ENCODE measurements at regions not wholly inside any gene's neighbourhood (a gene's known extent, or its start where the extent isn't known, plus 50 kb on each side); places are given as distances from the start of the nearest gene placed in this dataset.

GRCh38 chr6:156612361-156612760 is 164.8 kb upstream of the ARID1B start:
- no peak overlapping the region for H4K8ac ChIP-seq (ENCODE audit: low read depth in 2 of 2, low read length in 2 of 2)
- H3K36me3 ChIP-seq (ENCODE audit: control insufficient read depth, insufficient read depth, low read length): no peaks in the 10 kb centered on the region
- BruUV-seq (replicated peaks): no TSS peak
- H2BK15ac ChIP-seq (ENCODE audit: low read depth, low read length): no peak overlapping the region
- TF ChIP-seq FOS (IDR thresholded peaks at IDR 0.05; ENCODE audit: low read depth, low read length) (no peak), MAFK (IDR thresholded peaks at IDR 0.05; ENCODE audit: low read depth, low read length) (no peak), NFE2L2 (IDR thresholded peaks at IDR 0.05; ENCODE audit: low read depth, low read length) (no peak), SMC3 (IDR thresholded peaks at IDR 0.05; ENCODE audit: low read depth, low read length) (no peak), CTCF (conservative IDR thresholded peaks at IDR 0.05; ENCODE audit: low read depth, low read length) (no peak), CEBPB (IDR thresholded peaks at IDR 0.05; ENCODE audit: low read depth, low read length) (no peak), ELK1 (IDR thresholded peaks at IDR 0.05; ENCODE audit: borderline replicate concordance, low read depth, low read length) (no peak), MAZ (IDR thresholded peaks at IDR 0.05; ENCODE audit: borderline replicate concordance, low read depth, low read length) (no peak), BHLHE40 (IDR thresholded peaks at IDR 0.05; ENCODE audit: low read depth, low read length) (no peak)
- ChIA-PET POLR2A (ENCODE audit: unreplicated experiment) (no interaction called here), CTCF (no interaction called here)
- in situ Hi-C loops (cut with MboI; ENCODE audit: low sequenced_read_pairs): no loop called here
- H3K27me3 ChIP-seq (ENCODE audit: control insufficient read depth, insufficient read depth, low read length): no peaks in the 10 kb centered on the region; the same call in 1 of the 2 replicates
- no peak overlapping the region for H4K5ac ChIP-seq (ENCODE audit: low read depth, low read length)
- intact Hi-C loops (cut with micrococcal nuclease): no loop called here
- H3K23ac ChIP-seq (ENCODE audit: low read depth, low read length): no peak overlapping the region
- H2BK5ac ChIP-seq (ENCODE audit: low read depth, low read length, poor library complexity, severe bottlenecking): no peak overlapping the region
- H2AK9ac ChIP-seq (replicated peaks; ENCODE audit: low read depth, low read length, poor library complexity): no peak overlapping the region
- ATAC-seq (ENCODE audit: low read depth) (no peak), DNase-seq (no peak)
- no peak overlapping the region for H3K14ac ChIP-seq (replicated peaks; ENCODE audit: low read depth, low read length)
- H4K20me1 ChIP-seq (ENCODE audit: insufficient read depth, low read length): no peaks in the 10 kb centered on the region
- no peaks in the 10 kb centered on the region for H3K9me1 ChIP-seq (ENCODE audit: insufficient read depth, low read length)
- no peak overlapping the region for H3K56ac ChIP-seq (ENCODE audit: extremely low read depth, insufficient read depth, low read length)
- no peak overlapping the region for H3K4ac ChIP-seq (ENCODE audit: low read depth, low read length)
- no peak overlapping the region for H3K18ac ChIP-seq (ENCODE audit: low read depth, low read length)
- H2AFZ ChIP-seq (replicated peaks; ENCODE audit: low read length, poor library complexity): no peak overlapping the region
- H4K91ac ChIP-seq (ENCODE audit: insufficient read depth, low read depth, low read length): no peak overlapping the region
- dilution Hi-C loops (cut with HindIII; ENCODE audit: low sequenced_read_pairs, unreplicated experiment): no loop called here
- no peak overlapping the region for H3K9ac ChIP-seq (ENCODE audit: low read depth, low read length)
- 0 out of 2 replicates have a peak, but pooled peaks cover 5% of the 10 kb centered on the region for H3K9me3 ChIP-seq (ENCODE audit: control insufficient read depth, insufficient read depth, low read length)
- no peak overlapping the region for H2AK5ac ChIP-seq (ENCODE audit: low read depth, low read length)
- H3K4me2 ChIP-seq (ENCODE audit: low read depth, low read length): no peak overlapping the region
- H3K4me3 ChIP-seq (ENCODE audit: insufficient read depth, low read depth, low read length): no peak overlapping the region
- H3K4me1 ChIP-seq (ENCODE audit: control insufficient read depth, insufficient read depth, low read length): no peaks in the 10 kb centered on the region
- no peak overlapping the region for H2BK20ac ChIP-seq (ENCODE audit: low read depth, low read length)
- H3K27ac ChIP-seq (ENCODE audit: insufficient read depth, low read length): no peak overlapping the region
- no peaks in the 10 kb centered on the region for H3K79me1 ChIP-seq (ENCODE audit: low read depth in 1 of 2, low read length in 2 of 2)
- no peak overlapping the region for H2BK120ac ChIP-seq (ENCODE audit: low read depth, low read length)
